ENCODE measurements at regions not wholly inside any gene's neighbourhood (a gene's known extent, or its start where the extent isn't known, plus 50 kb on each side); places are given as distances from the start of the nearest gene placed in this dataset.

GRCh38 chr15:25497934-25498333 is 59.1 kb upstream of the UBE3A start:
- Histone ChIP-seq H3K9me3 (ENCODE audit: control insufficient read depth, insufficient read depth, low read length) (no peaks in the 10 kb centered on the region), H3K4me1 (ENCODE audit: control insufficient read depth, insufficient read depth, low read length) (no peaks in the 10 kb centered on the region), H2AK5ac (ENCODE audit: low read depth, low read length) (no peak overlapping the region), H4K91ac (ENCODE audit: insufficient read depth, low read depth, low read length) (no peak overlapping the region), H3K27ac (ENCODE audit: insufficient read depth, low read length) (no peak overlapping the region), H3K4me3 (ENCODE audit: insufficient read depth, low read depth, low read length) (no peak overlapping the region), H3K27me3 (ENCODE audit: control insufficient read depth, insufficient read depth, low read length) (no peaks in the 10 kb centered on the region), H2BK15ac (ENCODE audit: low read depth, low read length) (no peak overlapping the region), H3K36me3 (ENCODE audit: control insufficient read depth, insufficient read depth, low read length) (no peaks in the 10 kb centered on the region), H2BK120ac (ENCODE audit: low read depth, low read length) (no peak overlapping the region), H3K4me2 (ENCODE audit: low read depth, low read length) (no peak overlapping the region), H4K20me1 (ENCODE audit: insufficient read depth, low read length) (no peaks in the 10 kb centered on the region), H2BK5ac (ENCODE audit: low read depth, low read length, poor library complexity, severe bottlenecking) (no peak overlapping the region), H3K18ac (ENCODE audit: low read depth, low read length) (no peak overlapping the region), H3K9ac (ENCODE audit: low read depth, low read length) (no peak overlapping the region), H3K56ac (ENCODE audit: extremely low read depth, insufficient read depth, low read length) (no peak overlapping the region), H2AFZ (replicated peaks; ENCODE audit: low read length, poor library complexity) (no peak overlapping the region), H4K8ac (ENCODE audit: low read depth in 2 of 2, low read length in 2 of 2) (no peak overlapping the region), H3K4ac (ENCODE audit: low read depth, low read length) (no peak overlapping the region), H3K23ac (ENCODE audit: low read depth, low read length) (no peak overlapping the region), H2BK20ac (ENCODE audit: low read depth, low read length) (no peak overlapping the region), H3K9me1 (ENCODE audit: insufficient read depth, low read length) (no peaks in the 10 kb centered on the region), H2AK9ac (replicated peaks; ENCODE audit: low read depth, low read length, poor library complexity) (no peak overlapping the region), H4K5ac (ENCODE audit: low read depth, low read length) (no peak overlapping the region), H3K79me1 (ENCODE audit: low read depth in 1 of 2, low read length in 2 of 2) (no peaks in the 10 kb centered on the region), H3K14ac (replicated peaks; ENCODE audit: low read depth, low read length) (no peak overlapping the region)
- DNase-seq (no peak), ATAC-seq (ENCODE audit: low read depth) (no peak)
- CTCF ChIA-PET: no interaction called here
- dilution Hi-C loops (cut with HindIII; ENCODE audit: low sequenced_read_pairs, unreplicated experiment): no loop called here
- BruUV-seq (replicated peaks): no TSS peak
- in situ Hi-C loops (cut with MboI; ENCODE audit: low sequenced_read_pairs): no loop called here
- intact Hi-C loops (cut with micrococcal nuclease): no loop called here
- POLR2A ChIA-PET (ENCODE audit: unreplicated experiment): no interaction called here
- TF ChIP-seq BHLHE40 (IDR thresholded peaks at IDR 0.05; ENCODE audit: low read depth, low read length) (no peak), RAD21 (IDR thresholded peaks at IDR 0.05; ENCODE audit: low read length) (no peak), SMC3 (IDR thresholded peaks at IDR 0.05; ENCODE audit: low read depth, low read length) (no peak), CEBPB (IDR thresholded peaks at IDR 0.05; ENCODE audit: low read depth, low read length) (no peak), MAZ (IDR thresholded peaks at IDR 0.05; ENCODE audit: borderline replicate concordance, low read depth, low read length) (no peak), USF2 (IDR thresholded peaks at IDR 0.05; ENCODE audit: low read depth, low read length) (no peak), NFE2L2 (IDR thresholded peaks at IDR 0.05; ENCODE audit: low read depth, low read length) (no peak), POLR2A (IDR thresholded peaks at IDR 0.05; ENCODE audit: low read depth, low read length) (no peak)
- no CpG with 5 or more reads among the region's 3 CpGs for WGBS, 2 experiments (ENCODE audit: extremely low coverage in 2 of 2, insufficient read length in 1 of 2)

Data from IMR-90 (cell line).